HepG2 (cell line): ENCODE measurements at regions not wholly inside any gene's neighbourhood (a gene's known extent, or its start where the extent isn't known, plus 50 kb on each side); places are given as distances from the start of the nearest gene placed in this dataset.

Experiments used
- ATAC-seq: fragments of 200-7000 bp; cut with Tn5 transposase; 3 replicates; pipeline ENCODE4 v1.9.1; 2020; ENCODE audit warnings: mild to moderate bottlenecking, moderate library complexity
- BruUV-seq: library from RNA; stranded (reverse); fragments of 400-500 nt; replicated peaks from 2 replicates; lab custom pipeline; 2021; lab: Mats Ljungman, UMichigan
- CTCF ChIA-PET: fragments of 300-600 bp; formaldehyde crosslinking; extraction: SDS; loops from one replicate; lab custom pipeline; 2021; ENCODE audit warnings: low total read pairs, inconsistent platforms, low intra/inter-chr PET ratio; lab: Yijun Ruan, JAX
- POLR2A ChIA-PET: fragments of 350-600 bp; sonication (Branson Sonifier 250); formaldehyde crosslinking; loops from one replicate; lab custom pipeline; 2020; ENCODE audit warnings: antibody characterized with exemption, inconsistent platforms; lab: Yijun Ruan, JAX
- DNase-seq: peaks from one replicate; pipeline ENCODE4 v3.0.0-alpha.2; 2015; ENCODE audit warnings: low spot score
- FAIRE-seq: peaks from 3 replicates; lab custom pipeline; 2011; peaks lifted over from hg19 to GRCh38; lab: Jason Lieb, UNC
- H2AFZ ChIP-seq: one replicate; pipeline ENCODE4 v1.6.1; 2011; ENCODE audit warnings: low read length, inconsistent platforms
- H3K27ac ChIP-seq: fragments of 300-600 bp; 3 replicates; pipeline ENCODE4 v1.8.0; 2011; ENCODE audit warnings: mixed run types, mild to moderate bottlenecking, mixed read lengths, low read length, inconsistent platforms; ENCODE audit not compliant: insufficient read depth; ENCODE audit errors: extremely low read length
- H3K27me3 ChIP-seq, 2 experiments: fragments of 200-600 bp in 1 of 2; 2 replicates in 1 of 2; 3 replicates in 1 of 2; pipeline versions ENCODE4 v1.6.0 to v1.8.0; 2011; ENCODE audit warnings: low read length in 2 of 2, mild to moderate bottlenecking in 2 of 2, moderate library complexity in 2 of 2, inconsistent platforms in 1 of 2; ENCODE audit not compliant: insufficient read depth in 2 of 2, control insufficient read depth in 1 of 2
- H3K36me3 ChIP-seq, 2 experiments: fragments of 200-600 bp in 1 of 2; replicated peaks in 1 of 2; 2 replicates in 1 of 2; 3 replicates in 1 of 2; pipeline versions ENCODE4 v1.5.1 to v1.8.0; 2011; ENCODE audit warnings: low read length in 2 of 2, inconsistent platforms in 1 of 2; ENCODE audit not compliant: insufficient read depth in 2 of 2, control insufficient read depth in 1 of 2
- H3K4me1 ChIP-seq: 2 replicates; pipeline ENCODE4 v1.5.1; 2012; ENCODE audit warnings: low read length, inconsistent platforms; ENCODE audit not compliant: insufficient read depth
- H3K4me2 ChIP-seq: 2 replicates; pipeline ENCODE4 v1.6.0; 2011; ENCODE audit warnings: low read depth, low read length, inconsistent platforms
- H3K4me3 ChIP-seq, 3 experiments: fragments of 200-600 bp in 1 of 3; sonication (generic), shearing (Covaris generic) in 1 of 3; replicated peaks in 1 of 3; 2 replicates each; pipeline ENCODE4 v1.5.1; 2011 to 2016; ENCODE audit warnings: low read length in 3 of 3, inconsistent platforms in 2 of 3, low read depth in 2 of 3, mild to moderate bottlenecking in 2 of 3, control low read depth in 1 of 3, mixed read lengths in 1 of 3; ENCODE audit not compliant: insufficient read depth in 1 of 3
- H3K79me2 ChIP-seq: one replicate; pipeline ENCODE4 v1.6.1; 2011; ENCODE audit warnings: low read length, inconsistent platforms; ENCODE audit not compliant: insufficient read depth
- H3K9ac ChIP-seq: 2 replicates; pipeline ENCODE4 v1.6.0; 2011; ENCODE audit warnings: mild to moderate bottlenecking, low read depth, low read length, inconsistent platforms; ENCODE audit not compliant: insufficient read depth
- H3K9me3 ChIP-seq: 2 replicates; pipeline ENCODE4 v1.5.1; 2012; ENCODE audit warnings: mild to moderate bottlenecking, low read length
- H4K20me1 ChIP-seq: 2 replicates; pipeline ENCODE4 v1.6.0; 2011; ENCODE audit warnings: inconsistent platforms, mild to moderate bottlenecking, low read length, moderate library complexity; ENCODE audit not compliant: insufficient read depth
- CEBPG ChIP-seq: IDR thresholded peaks from 2 replicates; pipeline ENCODE4 v1.6.1; 2016
- EED ChIP-seq: sonication (generic); formaldehyde crosslinking; IDR thresholded peaks from 2 replicates; pipeline ENCODE4 v1.5.0; 2020; ENCODE audit warnings: mild to moderate bottlenecking, missing genetic modification reagents
- KAT2B ChIP-seq: fragments of 150-350 bp; IDR thresholded peaks from 2 replicates; pipeline ENCODE4 v1.6.1; 2014; ENCODE audit warnings: low read depth, low read length, borderline replicate concordance
- NFAT5 ChIP-seq: sonication (generic); formaldehyde crosslinking; IDR thresholded peaks from 2 replicates; pipeline ENCODE4 v1.4.0; 2020; ENCODE audit warnings: missing genetic modification reagents
- NR0B2 ChIP-seq: sonication (generic); formaldehyde crosslinking; IDR thresholded peaks from 2 replicates; pipeline ENCODE4 v1.4.0; 2020; ENCODE audit warnings: mild to moderate bottlenecking, missing genetic modification reagents
- SPEN ChIP-seq: sonication (generic); formaldehyde crosslinking; IDR thresholded peaks from 2 replicates; pipeline ENCODE4 v1.5.1; 2020; ENCODE audit warnings: low read depth, mild to moderate bottlenecking, missing genetic modification reagents
- TCF7L2 ChIP-seq: IDR thresholded peaks from 2 replicates; pipeline ENCODE4 v1.6.1; 2011; ENCODE audit warnings: mild to moderate bottlenecking, low read depth, low read length, moderate library complexity
- ZC3H4 ChIP-seq: sonication (generic); formaldehyde crosslinking; IDR thresholded peaks from 2 replicates; pipeline ENCODE4 v1.4.0; 2020; ENCODE audit warnings: missing genetic modification reagents, borderline replicate concordance
- ZNF256 ChIP-seq: sonication (generic); formaldehyde crosslinking; conservative IDR thresholded peaks from 2 replicates; pipeline ENCODE4 v1.4.0; 2020; ENCODE audit warnings: missing genetic modification reagents
- ZNF460 ChIP-seq: sonication (generic); formaldehyde crosslinking; IDR thresholded peaks from 2 replicates; pipeline ENCODE4 v1.5.1; 2020; ENCODE audit warnings: missing genetic modification reagents, mild to moderate bottlenecking, borderline replicate concordance
- WGBS: methylation state at CpG from one replicate; pipeline ENCODE4 v1.1.6; 2017; ENCODE audit warnings: low lambda C conversion rate; 5-methylcytosine and 5-hydroxymethylcytosine counted together
- in situ Hi-C: cut with HindIII; loops from 2 replicates; pipeline ENCODE4 v1.10.0; 2017; ENCODE audit warnings: low pct_unique_long_range_greater_than_20kb; ENCODE audit not compliant: extremely low pct_ligation_motif_present
- intact Hi-C: fragments of 100-400 bp; cut with micrococcal nuclease; formaldehyde crosslinking; loops from one replicate; pipeline ENCODE4 v1.10.0; 2022; ENCODE audit not compliant: unreplicated experiment
- TF ChIP-seq, protein P1 (sequence below): IDR thresholded peaks from 2 replicates; pipeline ENCODE4 v1.6.1; 2018; ENCODE audit warnings: missing genetic modification reagents

DNA sequence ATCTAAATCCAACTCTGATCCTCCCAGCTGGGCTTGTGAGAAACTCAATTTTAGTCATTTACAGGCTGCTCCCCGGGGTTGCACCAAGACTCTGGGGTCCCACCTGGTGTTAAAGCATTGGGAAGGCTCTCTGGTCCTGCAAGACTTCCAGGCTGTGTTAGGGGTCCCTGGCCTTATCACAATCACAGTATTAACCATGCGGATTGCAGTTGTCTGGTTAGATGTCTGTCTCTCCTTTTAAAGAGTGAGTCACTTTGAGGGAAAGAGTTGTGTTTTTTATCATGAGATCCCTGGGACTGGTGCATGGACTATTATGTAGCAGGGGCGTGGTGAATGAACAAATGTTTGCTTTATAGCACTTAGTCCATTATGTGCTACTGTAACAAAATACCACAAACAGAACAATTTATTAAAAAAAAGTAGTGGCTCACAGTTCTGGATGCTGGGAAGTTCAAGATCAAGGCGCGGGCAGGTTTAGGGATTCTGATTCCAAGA lies 531.4 kb downstream of the FUT8 start (continued):
- TF ChIP-seq NFAT5 = no peak
- TF ChIP-seq SPEN = no peak
- no peak for TF ChIP-seq ZC3H4 (CRISPR knock-in tag)
- TF ChIP-seq KAT2B = no peak
- TF ChIP-seq, protein P1, sequence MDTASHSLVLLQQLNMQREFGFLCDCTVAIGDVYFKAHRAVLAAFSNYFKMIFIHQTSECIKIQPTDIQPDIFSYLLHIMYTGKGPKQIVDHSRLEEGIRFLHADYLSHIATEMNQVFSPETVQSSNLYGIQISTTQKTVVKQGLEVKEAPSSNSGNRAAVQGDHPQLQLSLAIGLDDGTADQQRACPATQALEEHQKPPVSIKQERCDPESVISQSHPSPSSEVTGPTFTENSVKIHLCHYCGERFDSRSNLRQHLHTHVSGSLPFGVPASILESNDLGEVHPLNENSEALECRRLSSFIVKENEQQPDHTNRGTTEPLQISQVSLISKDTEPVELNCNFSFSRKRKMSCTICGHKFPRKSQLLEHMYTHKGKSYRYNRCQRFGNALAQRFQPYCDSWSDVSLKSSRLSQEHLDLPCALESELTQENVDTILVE = no peak
- TF ChIP-seq, all 625 proteins: peak for 0

DNA sequence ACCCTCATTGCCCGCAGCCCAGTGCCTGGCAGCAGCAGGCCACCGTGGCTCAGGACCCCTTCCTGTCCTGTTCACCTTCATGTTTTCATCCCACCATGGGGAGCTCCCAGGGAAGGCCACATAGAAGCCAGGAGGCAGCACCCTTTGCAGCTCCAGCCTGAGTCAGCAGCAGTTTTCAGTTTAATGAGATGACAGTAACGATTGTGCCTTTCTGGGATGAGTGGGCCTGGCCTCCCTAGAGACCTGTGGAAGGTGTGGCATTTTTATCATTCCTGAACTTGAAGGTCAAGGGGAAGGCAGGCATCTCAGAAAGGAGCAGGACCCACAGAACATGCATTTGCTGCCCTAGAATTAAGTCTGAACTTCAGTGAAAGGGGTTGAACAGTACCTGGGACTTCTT lies 532.8 kb downstream of the FUT8 start:
- H3K4me3 ChIP-seq = no peak overlapping the region
- POLR2A ChIA-PET = no interaction called here
- ATAC-seq (no peak), DNase-seq (no peak), FAIRE-seq (no peak)
- no peak overlapping the region for H3K4me2 ChIP-seq
- no peaks in the 10 kb centered on the region for H3K79me2 ChIP-seq
- H3K27ac ChIP-seq = no peak overlapping the region
- no peaks in the 10 kb centered on the region for H3K4me1 ChIP-seq
- no peaks in the 10 kb centered on the region for H3K27me3 ChIP-seq
- in situ Hi-C loops = no loop called here
- CTCF ChIA-PET = no interaction called here
- BruUV-seq = no TSS peak
- no peak for TF ChIP-seq NR0B2
- no peak for TF ChIP-seq ZNF256 (CRISPR knock-in tag)
- TF ChIP-seq CEBPG (CRISPR knock-in tag) = no peak
- no peak for TF ChIP-seq ZNF460 (CRISPR knock-in tag)
- TF ChIP-seq TCF7L2 = no peak
- TF ChIP-seq EED (CRISPR knock-in tag) = no peak
- intact Hi-C loops = no loop called here
- no peaks in the 10 kb centered on the region for H3K36me3 ChIP-seq
- H2AFZ ChIP-seq = no peak overlapping the region
- H3K9me3 ChIP-seq = no peaks in the 10 kb centered on the region
- H4K20me1 ChIP-seq = no peaks in the 10 kb centered on the region
- WGBS = 0% methylated on average over 1 of the region's 3 CpGs
- no peak overlapping the region for H3K9ac ChIP-seq
